Activated CD4-positive, alpha-beta T cell treated with anti-CD3 and anti-CD28 coated beads, Interleukin-2, amount 10 ng/mL, durations not matched to agents 24 days and 14 days (primary cell): ENCODE measurements at regions not wholly inside any gene's neighbourhood (a gene's known extent, or its start where the extent isn't known, plus 50 kb on each side); places are given as distances from the start of the nearest gene placed in this dataset.
"Not testable (repeated sequence)": the region's sequence is repeated elsewhere in the genome, so short reads cannot be mapped to it uniquely, and the experiment has no call there.

Experiments used
- DNase-seq: peaks from one replicate; pipeline ENCODE4 v3.0.0; 2022
- H3K27ac Mint-ChIP-seq: one replicate; pipeline ENCODE4 v1.8.0; 2022; ENCODE audit warnings: mild to moderate bottlenecking, mixed read lengths
- H3K27me3 Mint-ChIP-seq: one replicate; pipeline ENCODE4 v1.8.0; 2022; ENCODE audit warnings: mixed read lengths
- H3K36me3 Mint-ChIP-seq: one replicate; pipeline ENCODE4 v1.8.0; 2022; ENCODE audit warnings: low read depth, mild to moderate bottlenecking, mixed read lengths
- H3K4me1 Mint-ChIP-seq: one replicate; pipeline ENCODE4 v1.8.0; 2021; ENCODE audit warnings: mixed read lengths
- H3K4me3 Mint-ChIP-seq: one replicate; pipeline ENCODE4 v1.8.0; 2022; ENCODE audit warnings: mild to moderate bottlenecking, moderate library complexity, mixed read lengths
- H3K9me3 Mint-ChIP-seq: one replicate; pipeline ENCODE4 v1.8.0; 2021; ENCODE audit warnings: mixed read lengths
- intact Hi-C: fragments of 100-400 bp; cut with micrococcal nuclease; formaldehyde crosslinking; loops from one replicate; pipeline ENCODE4 v1.15.1; 2023

- H3K36me3 Mint-ChIP-seq = no peaks in the 10 kb centered on the region
- H3K4me3 Mint-ChIP-seq = no peak overlapping the region
- no peak for DNase-seq
- no peaks in the 10 kb centered on the region for H3K4me1 Mint-ChIP-seq
- intact Hi-C loops = no loop called here
- H3K27me3 Mint-ChIP-seq = peaks cover 3% of the 10 kb centered on the region
- no peak overlapping the region for H3K27ac Mint-ChIP-seq
- H3K9me3 Mint-ChIP-seq = peaks cover 4% of the 10 kb centered on the region
Measured at GRCh38 chr7:17101207-17101696, 197.2 kb upstream of the AHR start.

- intact Hi-C loops = no loop called here
- Mint-ChIP-seq H3K4me1 (no peaks in the 10 kb centered on the region), H3K9me3 (peaks cover 17% of the 10 kb centered on the region), H3K36me3 (no peaks in the 10 kb centered on the region), H3K27ac (no peak overlapping the region), H3K27me3 (peaks cover 3% of the 10 kb centered on the region), H3K4me3 (no peak overlapping the region)
- no peak for DNase-seq
Measured at GRCh38 chr7:17103170-17103569, 195.3 kb upstream of the AHR start.

GRCh38 chr7:17103984-17104383 lies 194.5 kb upstream of the AHR start:
- DNase-seq = no peak
- Mint-ChIP-seq H3K9me3 (peaks cover 17% of the 10 kb centered on the region), H3K4me3 (no peak overlapping the region), H3K4me1 (no peaks in the 10 kb centered on the region), H3K27ac (no peak overlapping the region), H3K27me3 (peaks cover 3% of the 10 kb centered on the region), H3K36me3 (no peaks in the 10 kb centered on the region)
- intact Hi-C loops = no loop called here

- DNase-seq = no peak
- H3K27ac Mint-ChIP-seq = no peak overlapping the region
- no peaks in the 10 kb centered on the region for H3K4me1 Mint-ChIP-seq
- H3K9me3 Mint-ChIP-seq = peaks cover 17% of the 10 kb centered on the region
- H3K27me3 Mint-ChIP-seq = peaks cover 3% of the 10 kb centered on the region
- no peaks in the 10 kb centered on the region for H3K36me3 Mint-ChIP-seq
- intact Hi-C loops = no loop called here
- H3K4me3 Mint-ChIP-seq = no peak overlapping the region
Measured at GRCh38 chr7:17104419-17104818, 194.0 kb upstream of the AHR start.

- Mint-ChIP-seq H3K36me3 (no peaks in the 10 kb centered on the region), H3K27me3 (peaks cover 3% of the 10 kb centered on the region), H3K4me3 (no peak overlapping the region), H3K9me3 (peaks cover 17% of the 10 kb centered on the region), H3K27ac (no peak overlapping the region), H3K4me1 (no peaks in the 10 kb centered on the region)
- DNase-seq = no peak
- intact Hi-C loops = no loop called here
Measured at GRCh38 chr7:17105701-17106100, 192.8 kb upstream of the AHR start.

- H3K36me3 Mint-ChIP-seq = no peaks in the 10 kb centered on the region
- no peak overlapping the region for H3K27ac Mint-ChIP-seq
- peaks cover 16% of the 10 kb centered on the region for H3K9me3 Mint-ChIP-seq
- H3K4me1 Mint-ChIP-seq = no peaks in the 10 kb centered on the region
- H3K4me3 Mint-ChIP-seq = no peak overlapping the region
- peaks cover 3% of the 10 kb centered on the region for H3K27me3 Mint-ChIP-seq
- DNase-seq = no peak
- intact Hi-C loops = no loop called here
Measured at GRCh38 chr7:17108049-17108584, 190.3 kb upstream of the AHR start.

GRCh38 chr7:17109020-17109419 lies 189.4 kb upstream of the AHR start:
- Mint-ChIP-seq H3K4me1 (no peaks in the 10 kb centered on the region), H3K27me3 (peaks cover 3% of the 10 kb centered on the region), H3K27ac (no peak overlapping the region), H3K4me3 (no peak overlapping the region), H3K9me3 (peaks cover 20% of the 10 kb centered on the region), H3K36me3 (no peaks in the 10 kb centered on the region)
- intact Hi-C loops = no loop called here
- DNase-seq = no peak

GRCh38 chr7:17113770-17114169 lies 184.7 kb upstream of the AHR start:
- H3K27ac Mint-ChIP-seq, H3K36me3 Mint-ChIP-seq, H3K4me1 Mint-ChIP-seq, intact Hi-C loops, H3K4me3 Mint-ChIP-seq, H3K27me3 Mint-ChIP-seq, DNase-seq: not testable (repeated sequence)
- peaks cover 18% of the 10 kb centered on the region for H3K9me3 Mint-ChIP-seq

- H3K9me3 Mint-ChIP-seq = peaks cover 26% of the 10 kb centered on the region
- no peak overlapping the region for H3K27ac Mint-ChIP-seq
- no peak overlapping the region for H3K4me3 Mint-ChIP-seq
- no peaks in the 10 kb centered on the region for H3K36me3 Mint-ChIP-seq
- peaks cover 4% of the 10 kb centered on the region for H3K4me1 Mint-ChIP-seq
- DNase-seq = no peak
- intact Hi-C loops = no loop called here
- no peaks in the 10 kb centered on the region for H3K27me3 Mint-ChIP-seq
Measured at GRCh38 chr7:17118412-17118811, 180.0 kb upstream of the AHR start.

GRCh38 chr7:17120756-17121155 lies 177.7 kb upstream of the AHR start:
- DNase-seq = no peak
- H3K4me1 Mint-ChIP-seq = peaks cover 4% of the 10 kb centered on the region
- no peak overlapping the region for H3K27ac Mint-ChIP-seq
- no peak overlapping the region for H3K4me3 Mint-ChIP-seq
- H3K36me3 Mint-ChIP-seq = no peaks in the 10 kb centered on the region
- H3K27me3 Mint-ChIP-seq = no peaks in the 10 kb centered on the region
- peaks cover 18% of the 10 kb centered on the region for H3K9me3 Mint-ChIP-seq
- intact Hi-C loops = no loop called here

GRCh38 chr7:17121671-17122070 lies 176.8 kb upstream of the AHR start:
- Mint-ChIP-seq H3K27ac (no peak overlapping the region), H3K4me1 (peaks cover 6% of the 10 kb centered on the region)
- no peak for DNase-seq

GRCh38 chr7:17123020-17123419 lies 175.4 kb upstream of the AHR start:
- no peaks in the 10 kb centered on the region for H3K27me3 Mint-ChIP-seq
- no peak overlapping the region for H3K27ac Mint-ChIP-seq
- no peak overlapping the region for H3K4me3 Mint-ChIP-seq
- intact Hi-C loops = no loop called here
- DNase-seq = no peak
- H3K36me3 Mint-ChIP-seq = peaks cover 2% of the 10 kb centered on the region
- peaks cover 10% of the 10 kb centered on the region for H3K4me1 Mint-ChIP-seq
- H3K9me3 Mint-ChIP-seq = peaks cover 21% of the 10 kb centered on the region

More at GRCh38 chr7:17121671-17122070, 176.8 kb upstream of the AHR start:
- H3K9me3 Mint-ChIP-seq = peaks cover 18% of the 10 kb centered on the region
- no peak overlapping the region for H3K4me3 Mint-ChIP-seq
- no peaks in the 10 kb centered on the region for H3K36me3 Mint-ChIP-seq
- no peaks in the 10 kb centered on the region for H3K27me3 Mint-ChIP-seq
- intact Hi-C loops = no loop called here

- intact Hi-C loops = loop anchor here (2.0 to 5.0 kb wide), 2 partner anchors 14 to 41 kb away; no protein-coding TSS in a partner anchor
- H3K4me1 Mint-ChIP-seq = peaks cover 21% of the 10 kb centered on the region
- peak overlapping the region; percentile 48 for H3K27ac Mint-ChIP-seq
- peaks cover 2% of the 10 kb centered on the region for H3K36me3 Mint-ChIP-seq
- no peak for DNase-seq
- H3K4me3 Mint-ChIP-seq = no peak overlapping the region
- peaks cover 13% of the 10 kb centered on the region for H3K9me3 Mint-ChIP-seq
- H3K27me3 Mint-ChIP-seq = no peaks in the 10 kb centered on the region
Measured at GRCh38 chr7:17126413-17127268, 171.8 kb upstream of the AHR start.

- intact Hi-C loops = loop anchor here (5.0 kb wide), 1 partner anchor 38 kb away; no protein-coding TSS in a partner anchor
- DNase-seq = no peak
- Mint-ChIP-seq H3K9me3 (peaks cover 11% of the 10 kb centered on the region), H3K36me3 (peaks cover 2% of the 10 kb centered on the region), H3K27ac (no peak overlapping the region), H3K4me3 (no peak overlapping the region), H3K27me3 (no peaks in the 10 kb centered on the region), H3K4me1 (peaks cover 21% of the 10 kb centered on the region)
Measured at GRCh38 chr7:17129218-17129617, 169.2 kb upstream of the AHR start.
